OCI-LY1 (cell line): ENCODE measurements at regions not wholly inside any gene's neighbourhood (a gene's known extent, or its start where the extent isn't known, plus 50 kb on each side); places are given as distances from the start of the nearest gene placed in this dataset.
"Not testable (repeated sequence)": the region's sequence is repeated elsewhere in the genome, so short reads cannot be mapped to it uniquely, and the experiment has no call there.

ENCODE experiments used
- H2AFZ ChIP-seq: fragments of 200-600 bp; sonication (generic), shearing (Covaris generic); 2 replicates; pipeline ENCODE4 v1.6.0; 2014; ENCODE audit warnings: antibody characterized with exemption, mild to moderate bottlenecking, low read length
- H3F3A ChIP-seq: fragments of 200-600 bp; sonication (generic), shearing (Covaris generic); 2 replicates; pipeline ENCODE4 v1.6.0; 2014; ENCODE audit warnings: mild to moderate bottlenecking, antibody characterized with exemption, low read length, moderate library complexity; ENCODE audit not compliant: insufficient read depth
- H3K27ac ChIP-seq: fragments of 200-600 bp; sonication (generic); 2 replicates; pipeline ENCODE4 v1.5.1; 2014; ENCODE audit warnings: low read length, mixed run types, mild to moderate bottlenecking, low read depth; ENCODE audit not compliant: poor library complexity, severe bottlenecking
- H3K27me3 ChIP-seq: fragments of 200-600 bp; sonication (generic); 2 replicates; pipeline ENCODE4 v1.6.0; 2014; ENCODE audit warnings: antibody characterized with exemption, mild to moderate bottlenecking, low read length, moderate library complexity; ENCODE audit not compliant: insufficient read depth
- H3K36me3 ChIP-seq: fragments of 200-600 bp; sonication (generic); 2 replicates; pipeline ENCODE4 v1.6.1; 2014; ENCODE audit warnings: mild to moderate bottlenecking, antibody characterized with exemption, low read length, moderate library complexity, mixed read lengths; ENCODE audit not compliant: insufficient read depth
- H3K4me1 ChIP-seq: fragments of 200-600 bp; sonication (generic); 2 replicates; pipeline ENCODE4 v1.5.1; 2014; ENCODE audit warnings: mild to moderate bottlenecking, low read length, moderate library complexity; ENCODE audit not compliant: insufficient read depth, severe bottlenecking
- H3K4me2 ChIP-seq: fragments of 200-600 bp; sonication (generic), shearing (Covaris generic); 2 replicates; pipeline ENCODE4 v1.6.1; 2014; ENCODE audit warnings: low read length
- H3K4me3 ChIP-seq: fragments of 200-600 bp; sonication (generic); 2 replicates; pipeline ENCODE4 v1.5.1; 2014; ENCODE audit warnings: low read length, low read depth, mild to moderate bottlenecking, mixed read lengths; ENCODE audit not compliant: poor library complexity, severe bottlenecking
- H3K79me2 ChIP-seq: fragments of 200-600 bp; shearing (Covaris generic); 2 replicates; pipeline ENCODE4 v1.6.1; 2016; ENCODE audit warnings: mixed run types, low read length, mixed read lengths; ENCODE audit not compliant: insufficient read depth
- H3K9ac ChIP-seq: fragments of 200-600 bp; sonication (generic), shearing (Covaris generic); 2 replicates; pipeline ENCODE4 v1.6.1; 2014; ENCODE audit warnings: mild to moderate bottlenecking, low read length, mixed read lengths
- H3K9me2 ChIP-seq: fragments of 200-600 bp; sonication (generic), shearing (Covaris generic); 2 replicates; pipeline ENCODE4 v1.6.1; 2014; ENCODE audit warnings: low read depth, mild to moderate bottlenecking, low read length, mixed read lengths
- H3K9me3 ChIP-seq: fragments of 200-600 bp; shearing (Covaris generic); 2 replicates; pipeline ENCODE4 v1.6.1; 2014; ENCODE audit warnings: low read length, mixed read lengths
- H4K20me1 ChIP-seq: fragments of 200-600 bp; sonication (generic), shearing (Covaris generic); 2 replicates; pipeline ENCODE4 v1.6.0; 2016; ENCODE audit warnings: mild to moderate bottlenecking, low read length; ENCODE audit not compliant: insufficient read depth
- EZH2 ChIP-seq: fragments of 200-600 bp; sonication (generic), shearing (Covaris generic); IDR thresholded peaks from 2 replicates; pipeline ENCODE4 v1.8.0; 2017; ENCODE audit warnings: borderline replicate concordance, mixed run types, mild to moderate bottlenecking, antibody characterized with exemption, low read length, moderate library complexity, mixed read lengths
- TF ChIP-seq, protein P1 (sequence below): fragments of 200-600 bp; sonication (generic), shearing (Covaris generic); IDR thresholded peaks from 2 replicates; pipeline ENCODE4 v1.5.1; 2017; ENCODE audit warnings: mild to moderate bottlenecking, antibody characterized with exemption, low read length, moderate library complexity, mixed read lengths

DNA sequence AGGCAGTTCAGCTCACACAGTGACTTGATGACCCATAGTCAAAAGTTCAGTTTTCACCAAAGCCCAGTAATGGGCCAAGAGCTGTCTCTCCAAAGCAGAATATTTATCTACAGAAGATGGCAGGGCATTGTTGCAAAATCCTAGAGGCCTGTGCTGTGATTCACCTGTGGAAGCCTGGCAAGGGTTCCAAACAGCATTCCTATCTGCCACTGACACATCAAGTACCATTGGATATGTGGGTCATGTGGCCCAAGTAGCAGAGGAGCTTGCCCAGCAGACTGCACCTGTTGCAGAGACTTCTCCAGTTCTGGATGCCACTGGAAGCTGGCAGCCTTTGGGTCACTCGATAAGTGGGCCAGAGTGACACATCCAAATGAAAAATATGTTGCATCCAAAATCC lies 159.6 kb upstream of the TSPY4 start:
- not testable (repeated sequence) for H3K4me3 ChIP-seq, H3K27me3 ChIP-seq, H2AFZ ChIP-seq, H3K79me2 ChIP-seq, H3K9ac ChIP-seq, H3F3A ChIP-seq, H3K36me3 ChIP-seq, H3K27ac ChIP-seq, H3K9me2 ChIP-seq, H4K20me1 ChIP-seq, H3K4me2 ChIP-seq, H3K9me3 ChIP-seq
- H3K4me1 ChIP-seq = peaks cover 27% of the 10 kb centered on the region

DNA sequence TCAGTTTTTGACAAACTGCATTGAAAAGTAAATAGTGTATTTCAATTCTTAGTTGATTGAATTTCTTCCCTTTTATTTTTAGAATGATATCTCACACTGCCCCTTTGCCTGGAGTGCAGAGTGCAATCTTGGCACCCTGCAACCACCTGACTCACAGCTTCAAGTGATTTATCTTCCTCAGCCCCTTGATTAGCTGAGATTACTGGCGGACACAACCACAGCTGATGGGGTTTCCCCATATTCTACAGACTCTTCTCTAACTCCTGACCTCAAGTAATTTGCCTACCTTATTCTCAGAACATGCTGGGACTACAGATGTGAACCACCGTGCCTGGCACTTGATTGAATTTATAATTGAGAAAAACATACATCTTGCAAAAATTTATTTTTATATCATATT lies 152.4 kb upstream of the TSPY4 start:
- not testable (repeated sequence) for H3K79me2 ChIP-seq

DNA sequence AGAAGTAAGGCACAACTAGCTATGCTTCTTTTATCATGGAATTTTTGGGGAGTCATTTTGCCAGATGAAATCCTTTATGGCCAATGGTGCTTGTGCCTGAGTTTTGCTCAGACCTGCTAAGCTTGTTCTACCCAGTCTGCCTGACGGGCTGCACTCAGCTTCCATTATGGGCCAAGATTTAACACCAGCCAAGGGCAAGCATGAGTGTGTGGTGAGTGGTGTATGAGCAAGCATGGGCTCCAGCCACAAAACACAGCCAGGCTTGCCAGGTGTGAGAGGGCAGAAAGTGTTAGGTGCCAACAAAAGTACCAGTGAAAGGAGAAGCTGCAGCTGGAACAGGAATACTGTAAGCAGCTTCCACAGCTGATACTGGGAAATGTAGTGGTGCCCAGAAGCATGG lies 130.2 kb upstream of the TSPY4 start:
- H3K27me3 ChIP-seq, H4K20me1 ChIP-seq, H3K9me2 ChIP-seq, H3K4me3 ChIP-seq, H3K79me2 ChIP-seq, H3K36me3 ChIP-seq, H3F3A ChIP-seq, H3K4me2 ChIP-seq, H3K9me3 ChIP-seq, H3K9ac ChIP-seq, H3K27ac ChIP-seq, H2AFZ ChIP-seq: not testable (repeated sequence)
- peaks cover 17% of the 10 kb centered on the region for H3K4me1 ChIP-seq

More for the DNA sequence above, 152.4 kb upstream of the TSPY4 start:
- not testable (repeated sequence) for H3K9me3 ChIP-seq, H3K4me2 ChIP-seq, H4K20me1 ChIP-seq, H3K9me2 ChIP-seq, H3K9ac ChIP-seq, H3K36me3 ChIP-seq, H3K27me3 ChIP-seq, H3K4me3 ChIP-seq, H3F3A ChIP-seq, H2AFZ ChIP-seq
- peak overlapping the region; percentile 88 for H3K27ac ChIP-seq
- peaks cover 67% of the 10 kb centered on the region for H3K4me1 ChIP-seq

DNA sequence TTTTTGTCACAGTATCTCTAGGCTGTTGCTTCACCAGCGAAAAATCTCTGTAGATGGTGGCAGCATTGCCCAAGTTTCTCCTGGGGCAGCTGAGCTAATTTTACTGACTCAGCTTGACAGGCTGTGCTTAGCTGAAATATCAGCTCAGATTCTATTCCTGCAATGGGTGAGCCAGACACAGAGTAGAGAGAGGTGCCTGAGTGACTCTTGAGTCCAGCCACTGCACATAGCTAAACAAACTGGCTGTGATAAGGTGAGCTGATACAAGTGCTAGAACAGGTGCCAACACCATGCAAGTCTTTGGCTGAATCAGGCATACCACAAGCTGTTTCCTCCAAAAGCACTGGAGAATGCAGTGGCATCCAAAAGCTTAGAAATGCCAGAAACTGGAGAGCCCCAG lies 110.9 kb upstream of the TSPY4 start:
- no peaks in the 10 kb centered on the region for H3K9me3 ChIP-seq
- no peak overlapping the region for H3K4me2 ChIP-seq
- no peak overlapping the region for H3K4me3 ChIP-seq
- no peak overlapping the region for H2AFZ ChIP-seq
- H3K4me1 ChIP-seq = peaks cover 26% of the 10 kb centered on the region
- no peaks in the 10 kb centered on the region for H4K20me1 ChIP-seq
- no peaks in the 10 kb centered on the region for H3K9me2 ChIP-seq
- no peak overlapping the region for H3K9ac ChIP-seq
- no peaks in the 10 kb centered on the region for H3K27me3 ChIP-seq
- H3K27ac ChIP-seq = peak overlapping the region; percentile 32
- no peaks in the 10 kb centered on the region for H3K79me2 ChIP-seq
- no peaks in the 10 kb centered on the region for H3K36me3 ChIP-seq
- no peaks in the 10 kb centered on the region for H3F3A ChIP-seq
- TF ChIP-seq EZH2 = no peak
- TF ChIP-seq, protein P1, sequence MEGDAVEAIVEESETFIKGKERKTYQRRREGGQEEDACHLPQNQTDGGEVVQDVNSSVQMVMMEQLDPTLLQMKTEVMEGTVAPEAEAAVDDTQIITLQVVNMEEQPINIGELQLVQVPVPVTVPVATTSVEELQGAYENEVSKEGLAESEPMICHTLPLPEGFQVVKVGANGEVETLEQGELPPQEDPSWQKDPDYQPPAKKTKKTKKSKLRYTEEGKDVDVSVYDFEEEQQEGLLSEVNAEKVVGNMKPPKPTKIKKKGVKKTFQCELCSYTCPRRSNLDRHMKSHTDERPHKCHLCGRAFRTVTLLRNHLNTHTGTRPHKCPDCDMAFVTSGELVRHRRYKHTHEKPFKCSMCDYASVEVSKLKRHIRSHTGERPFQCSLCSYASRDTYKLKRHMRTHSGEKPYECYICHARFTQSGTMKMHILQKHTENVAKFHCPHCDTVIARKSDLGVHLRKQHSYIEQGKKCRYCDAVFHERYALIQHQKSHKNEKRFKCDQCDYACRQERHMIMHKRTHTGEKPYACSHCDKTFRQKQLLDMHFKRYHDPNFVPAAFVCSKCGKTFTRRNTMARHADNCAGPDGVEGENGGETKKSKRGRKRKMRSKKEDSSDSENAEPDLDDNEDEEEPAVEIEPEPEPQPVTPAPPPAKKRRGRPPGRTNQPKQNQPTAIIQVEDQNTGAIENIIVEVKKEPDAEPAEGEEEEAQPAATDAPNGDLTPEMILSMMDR = no peak

DNA sequence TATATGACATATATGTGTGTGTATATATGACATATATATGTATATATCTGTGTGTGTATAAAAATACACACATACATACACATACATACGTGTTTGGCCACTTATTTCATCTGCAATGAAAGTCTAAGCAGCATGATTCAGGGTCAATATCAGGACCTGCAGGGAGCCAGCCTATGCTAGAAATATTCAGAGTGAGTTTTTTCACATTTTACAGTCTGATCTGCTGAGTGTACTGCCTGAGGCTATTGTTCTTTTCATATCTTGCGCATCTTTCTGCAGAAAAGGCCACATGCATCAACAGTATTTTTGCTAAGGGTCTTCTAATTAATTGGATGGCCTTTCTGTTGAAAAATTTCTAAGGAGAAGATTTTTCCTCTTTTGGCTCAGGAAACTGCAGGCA lies 80.0 kb upstream of the TSPY4 start:
- Histone ChIP-seq H3K9me3 (no peaks in the 10 kb centered on the region), H3K4me1 (peaks cover 63% of the 10 kb centered on the region), H3K9ac (no peak overlapping the region), H3K27me3 (no peaks in the 10 kb centered on the region), H3K36me3 (no peaks in the 10 kb centered on the region; the same call in 1 of the 2 replicates), H4K20me1 (no peaks in the 10 kb centered on the region), H2AFZ (no peak overlapping the region), H3K79me2 (no peaks in the 10 kb centered on the region), H3K4me2 (no peak overlapping the region), H3K9me2 (no peaks in the 10 kb centered on the region), H3K4me3 (no peak overlapping the region), H3F3A (no peaks in the 10 kb centered on the region), H3K27ac (peak overlapping the region; percentile 96)
- no peak for TF ChIP-seq EZH2
- TF ChIP-seq, protein P1 = no peak
